HepG2 (cell line): ENCODE measurements at regions not wholly inside any gene's neighbourhood (a gene's known extent, or its start where the extent isn't known, plus 50 kb on each side); places are given as distances from the start of the nearest gene placed in this dataset.

Source experiments
- ATAC-seq: fragments of 200-7000 bp; cut with Tn5 transposase; 3 replicates; pipeline ENCODE4 v1.9.1; 2020; ENCODE audit warnings: mild to moderate bottlenecking, moderate library complexity
- BruUV-seq: library from RNA; stranded (reverse); fragments of 400-500 nt; replicated peaks from 2 replicates; lab custom pipeline; 2021; lab: Mats Ljungman, UMichigan
- CTCF ChIA-PET: fragments of 300-600 bp; formaldehyde crosslinking; extraction: SDS; loops from one replicate; lab custom pipeline; 2021; ENCODE audit warnings: low total read pairs, inconsistent platforms, low intra/inter-chr PET ratio; lab: Yijun Ruan, JAX
- POLR2A ChIA-PET: fragments of 350-600 bp; sonication (Branson Sonifier 250); formaldehyde crosslinking; loops from one replicate; lab custom pipeline; 2020; ENCODE audit warnings: antibody characterized with exemption, inconsistent platforms; lab: Yijun Ruan, JAX
- DNase-seq: peaks from one replicate; pipeline ENCODE4 v3.0.0-alpha.2; 2015; ENCODE audit warnings: low spot score
- FAIRE-seq: peaks from 3 replicates; lab custom pipeline; 2011; peaks lifted over from hg19 to GRCh38; lab: Jason Lieb, UNC
- H2AFZ ChIP-seq: one replicate; pipeline ENCODE4 v1.6.1; 2011; ENCODE audit warnings: low read length, inconsistent platforms
- H3K27ac ChIP-seq: fragments of 300-600 bp; 3 replicates; pipeline ENCODE4 v1.8.0; 2011; ENCODE audit warnings: mixed run types, mild to moderate bottlenecking, mixed read lengths, low read length, inconsistent platforms; ENCODE audit not compliant: insufficient read depth; ENCODE audit errors: extremely low read length
- H3K27me3 ChIP-seq, 2 experiments: fragments of 200-600 bp in 1 of 2; 2 replicates in 1 of 2; 3 replicates in 1 of 2; pipeline versions ENCODE4 v1.6.0 to v1.8.0; 2011; ENCODE audit warnings: low read length in 2 of 2, mild to moderate bottlenecking in 2 of 2, moderate library complexity in 2 of 2, inconsistent platforms in 1 of 2; ENCODE audit not compliant: insufficient read depth in 2 of 2, control insufficient read depth in 1 of 2
- H3K36me3 ChIP-seq, 2 experiments: fragments of 200-600 bp in 1 of 2; replicated peaks in 1 of 2; 2 replicates in 1 of 2; 3 replicates in 1 of 2; pipeline versions ENCODE4 v1.5.1 to v1.8.0; 2011; ENCODE audit warnings: low read length in 2 of 2, inconsistent platforms in 1 of 2; ENCODE audit not compliant: insufficient read depth in 2 of 2, control insufficient read depth in 1 of 2
- H3K4me1 ChIP-seq: 2 replicates; pipeline ENCODE4 v1.5.1; 2012; ENCODE audit warnings: low read length, inconsistent platforms; ENCODE audit not compliant: insufficient read depth
- H3K4me2 ChIP-seq: 2 replicates; pipeline ENCODE4 v1.6.0; 2011; ENCODE audit warnings: low read depth, low read length, inconsistent platforms
- H3K4me3 ChIP-seq, 3 experiments: fragments of 200-600 bp in 1 of 3; sonication (generic), shearing (Covaris generic) in 1 of 3; replicated peaks in 1 of 3; 2 replicates each; pipeline ENCODE4 v1.5.1; 2011 to 2016; ENCODE audit warnings: low read length in 3 of 3, inconsistent platforms in 2 of 3, low read depth in 2 of 3, mild to moderate bottlenecking in 2 of 3, control low read depth in 1 of 3, mixed read lengths in 1 of 3; ENCODE audit not compliant: insufficient read depth in 1 of 3
- H3K79me2 ChIP-seq: one replicate; pipeline ENCODE4 v1.6.1; 2011; ENCODE audit warnings: low read length, inconsistent platforms; ENCODE audit not compliant: insufficient read depth
- H3K9ac ChIP-seq: 2 replicates; pipeline ENCODE4 v1.6.0; 2011; ENCODE audit warnings: mild to moderate bottlenecking, low read depth, low read length, inconsistent platforms; ENCODE audit not compliant: insufficient read depth
- H3K9me3 ChIP-seq: 2 replicates; pipeline ENCODE4 v1.5.1; 2012; ENCODE audit warnings: mild to moderate bottlenecking, low read length
- H4K20me1 ChIP-seq: 2 replicates; pipeline ENCODE4 v1.6.0; 2011; ENCODE audit warnings: inconsistent platforms, mild to moderate bottlenecking, low read length, moderate library complexity; ENCODE audit not compliant: insufficient read depth
- CCDC6 ChIP-seq: sonication (generic); formaldehyde crosslinking; IDR thresholded peaks from 2 replicates; pipeline ENCODE4 v1.8.1; 2022; ENCODE audit warnings: mild to moderate bottlenecking, missing genetic modification reagents, moderate library complexity
- FOXC1 ChIP-seq: sonication (generic); formaldehyde crosslinking; IDR thresholded peaks from 2 replicates; pipeline ENCODE4 v1.8.0; 2022; ENCODE audit warnings: mild to moderate bottlenecking, missing genetic modification reagents, borderline replicate concordance
- HCFC1 ChIP-seq: fragments of 150-350 bp; IDR thresholded peaks from 2 replicates; pipeline ENCODE4 v1.6.1; 2014; ENCODE audit warnings: low read depth, low read length
- MAFF ChIP-seq: IDR thresholded peaks from 2 replicates; pipeline ENCODE4 v1.6.1; 2011; ENCODE audit warnings: low read depth, low read length, improper control_type of control experiment
- PRPF4 ChIP-seq: fragments of 200-400 bp; formaldehyde crosslinking; IDR thresholded peaks from 2 replicates; pipeline ENCODE4 v1.6.1; 2016; ENCODE audit warnings: low read length, low read depth; ENCODE audit not compliant: poor library complexity, severe bottlenecking
- SP140L ChIP-seq: sonication (generic); formaldehyde crosslinking; IDR thresholded peaks from 2 replicates; pipeline ENCODE4 v1.4.0; 2020; ENCODE audit warnings: missing genetic modification reagents, borderline replicate concordance
- ZFP36L1 ChIP-seq: sonication (generic); formaldehyde crosslinking; IDR thresholded peaks from 2 replicates; pipeline ENCODE4 v1.8.0; 2022; ENCODE audit warnings: mild to moderate bottlenecking, missing genetic modification reagents, moderate library complexity
- ZNF280D ChIP-seq: sonication (generic); formaldehyde crosslinking; IDR thresholded peaks from 2 replicates; pipeline ENCODE4 v1.5.1; 2020; ENCODE audit warnings: mild to moderate bottlenecking, missing genetic modification reagents
- ZNF362 ChIP-seq: sonication (generic); formaldehyde crosslinking; IDR thresholded peaks from 2 replicates; pipeline ENCODE4 v1.4.0; 2020; ENCODE audit warnings: missing genetic modification reagents, mild to moderate bottlenecking, borderline replicate concordance
- ZNF556 ChIP-seq: sonication (generic); formaldehyde crosslinking; IDR thresholded peaks from 2 replicates; pipeline ENCODE4 v1.4.0; 2020; ENCODE audit warnings: mild to moderate bottlenecking, missing genetic modification reagents, borderline replicate concordance
- ZNF605 ChIP-seq: sonication (generic); formaldehyde crosslinking; IDR thresholded peaks from 2 replicates; pipeline ENCODE4 v1.8.0; 2022; ENCODE audit warnings: mild to moderate bottlenecking, missing genetic modification reagents
- ZNF644 ChIP-seq: IDR thresholded peaks from 2 replicates; pipeline ENCODE4 v1.6.1; 2016; ENCODE audit warnings: low read depth
- ZNF687 ChIP-seq: sonication (generic); formaldehyde crosslinking; IDR thresholded peaks from 2 replicates; pipeline ENCODE4 v1.5.1; 2020; ENCODE audit warnings: mild to moderate bottlenecking, missing genetic modification reagents, moderate library complexity
- WGBS: methylation state at CpG from one replicate; pipeline ENCODE4 v1.1.6; 2017; ENCODE audit warnings: low lambda C conversion rate; 5-methylcytosine and 5-hydroxymethylcytosine counted together
- in situ Hi-C: cut with HindIII; loops from 2 replicates; pipeline ENCODE4 v1.10.0; 2017; ENCODE audit warnings: low pct_unique_long_range_greater_than_20kb; ENCODE audit not compliant: extremely low pct_ligation_motif_present
- intact Hi-C: fragments of 100-400 bp; cut with micrococcal nuclease; formaldehyde crosslinking; loops from one replicate; pipeline ENCODE4 v1.10.0; 2022; ENCODE audit not compliant: unreplicated experiment

- Histone ChIP-seq H2AFZ (no peak overlapping the region), H3K79me2 (no peaks in the 10 kb centered on the region), H3K9me3 (no peaks in the 10 kb centered on the region), H3K4me1 (no peaks in the 10 kb centered on the region), H3K4me3 (no peak overlapping the region), H3K27me3 (no peaks in the 10 kb centered on the region), H3K27ac (no peak overlapping the region), H3K9ac (no peak overlapping the region), H3K36me3 (no peaks in the 10 kb centered on the region), H3K4me2 (no peak overlapping the region), H4K20me1 (no peaks in the 10 kb centered on the region)
- FAIRE-seq (no peak), DNase-seq (no peak), ATAC-seq (no peak)
- CTCF ChIA-PET: no interaction called here
- WGBS: 2% methylated on average over 2 of the region's 2 CpGs
- BruUV-seq: no TSS peak
- TF ChIP-seq FOXC1 (CRISPR knock-in tag) (no peak), ZNF362 (CRISPR knock-in tag) (no peak), ZNF687 (CRISPR knock-in tag) (no peak), ZFP36L1 (no peak), ZNF605 (no peak), PRPF4 (no peak), ZNF556 (CRISPR knock-in tag) (no peak), MAFF (no peak), HCFC1 (no peak), CCDC6 (CRISPR knock-in tag) (no peak), ZNF280D (no peak), ZNF644 (CRISPR knock-in tag) (no peak), SP140L (no peak)
- in situ Hi-C loops (no loop called here), intact Hi-C loops (no loop called here)
- POLR2A ChIA-PET: no interaction called here
Observed at GRCh38 chr7:136168821-136169220, 191.7 kb upstream of the MTPN start.
